ENCODE measurements at regions not wholly inside any gene's neighbourhood (a gene's known extent, or its start where the extent isn't known, plus 50 kb on each side); places are given as distances from the start of the nearest gene placed in this dataset.
"Not testable (repeated sequence)": the region's sequence is repeated elsewhere in the genome, so short reads cannot be mapped to it uniquely, and the experiment has no call there.

GRCh38 chr2:34280606-34281005 is 681.5 kb upstream of the FAM98A start:
- no peak for DNase-seq (ENCODE audit: low read depth)

- DNase-seq (ENCODE audit: low read depth): no peak
Measured at GRCh38 chr2:34266908-34267697, 668.0 kb upstream of the FAM98A start.

- DNase-seq (ENCODE audit: low read depth): no peak
Measured at GRCh38 chr2:34261701-34262100, 662.6 kb upstream of the FAM98A start.

GRCh38 chr2:34254272-34254878 is 655.3 kb upstream of the FAM98A start:
- DNase-seq (ENCODE audit: low read depth): no peak

- DNase-seq (ENCODE audit: low read depth): no peak
Measured at GRCh38 chr2:34252111-34252510, 653.0 kb upstream of the FAM98A start.

- no peak for DNase-seq (ENCODE audit: low read depth)
Measured at GRCh38 chr2:34251578-34251977, 652.5 kb upstream of the FAM98A start.

- no peak for DNase-seq (ENCODE audit: low read depth)
Measured at GRCh38 chr2:34244195-34244594, 645.1 kb upstream of the FAM98A start.

- no peak for DNase-seq (ENCODE audit: low read depth)
Measured at GRCh38 chr2:34242763-34243123, 643.6 kb upstream of the FAM98A start.

GRCh38 chr2:34241905-34242762 is 643.0 kb upstream of the FAM98A start:
- DNase-seq (ENCODE audit: low read depth): no peak

- DNase-seq (ENCODE audit: low read depth): no peak
Measured at GRCh38 chr2:34239511-34239910, 640.4 kb upstream of the FAM98A start.

GRCh38 chr2:34234823-34235222 is 635.7 kb upstream of the FAM98A start:
- DNase-seq (ENCODE audit: low read depth): no peak

- no peak for DNase-seq (ENCODE audit: low read depth)
Measured at GRCh38 chr2:34229998-34230397, 630.9 kb upstream of the FAM98A start.

GRCh38 chr2:34215174-34215573 is 616.1 kb upstream of the FAM98A start:
- no peak for DNase-seq (ENCODE audit: low read depth)

- not testable (repeated sequence) for DNase-seq (ENCODE audit: low read depth)
Measured at GRCh38 chr2:34210382-34210781, 611.3 kb upstream of the FAM98A start.

- DNase-seq (ENCODE audit: low read depth): no peak
Measured at GRCh38 chr2:34204560-34204959, 605.5 kb upstream of the FAM98A start.

- DNase-seq (ENCODE audit: low read depth): no peak
Measured at GRCh38 chr2:34201099-34201498, 602.0 kb upstream of the FAM98A start.

- no peak for DNase-seq (ENCODE audit: low read depth)
Measured at GRCh38 chr2:34199971-34200370, 600.9 kb upstream of the FAM98A start.

- no peak for DNase-seq (ENCODE audit: low read depth)
Measured at GRCh38 chr2:34193164-34193563, 594.1 kb upstream of the FAM98A start.

GRCh38 chr2:34188464-34189303 is 589.6 kb upstream of the FAM98A start:
- DNase-seq (ENCODE audit: low read depth): no peak

GRCh38 chr2:34179511-34179910 is 580.4 kb upstream of the FAM98A start:
- no peak for DNase-seq (ENCODE audit: low read depth)

GRCh38 chr2:34178482-34178881 is 579.4 kb upstream of the FAM98A start:
- DNase-seq (ENCODE audit: low read depth): no peak

- DNase-seq (ENCODE audit: low read depth): no peak
Measured at GRCh38 chr2:34176693-34177092, 577.6 kb upstream of the FAM98A start.
